ENCODE measurements at regions not wholly inside any gene's neighbourhood (a gene's known extent, or its start where the extent isn't known, plus 50 kb on each side); places are given as distances from the start of the nearest gene placed in this dataset.

- no peak for DNase-seq
These were observed 185.7 kb upstream of the ZPLD1 start for GRCh38 chr3:102248981-102249705.

GRCh38 chr3:102255736-102256135, 179.1 kb upstream of the ZPLD1 start:
- no peak for DNase-seq

GRCh38 chr3:102258666-102259227, 176.1 kb upstream of the ZPLD1 start:
- DNase-seq, result no peak

GRCh38 chr3:102259663-102260062, 175.2 kb upstream of the ZPLD1 start:
- DNase-seq, result no peak

GRCh38 chr3:102265720-102266119, 169.1 kb upstream of the ZPLD1 start:
- DNase-seq, result no peak

- no peak for DNase-seq
These were observed 165.4 kb upstream of the ZPLD1 start for GRCh38 chr3:102269406-102269805.

GRCh38 chr3:102290241-102290640, 144.6 kb upstream of the ZPLD1 start:
- DNase-seq, result no peak

- DNase-seq, result no peak
These were observed 139.1 kb upstream of the ZPLD1 start for GRCh38 chr3:102295756-102296155.

- DNase-seq, result no peak
These were observed 137.7 kb upstream of the ZPLD1 start for GRCh38 chr3:102297072-102297658.

GRCh38 chr3:102299125-102299877, 135.5 kb upstream of the ZPLD1 start:
- no peak for DNase-seq

GRCh38 chr3:102301155-102301880, 133.5 kb upstream of the ZPLD1 start:
- DNase-seq, result no peak

- no peak for DNase-seq
These were observed 132.8 kb upstream of the ZPLD1 start for GRCh38 chr3:102302020-102302419.

- no peak for DNase-seq
These were observed 130.3 kb upstream of the ZPLD1 start for GRCh38 chr3:102304550-102304949.

GRCh38 chr3:102307442-102307841, 127.4 kb upstream of the ZPLD1 start:
- no peak for DNase-seq

GRCh38 chr3:102329066-102329465, 105.7 kb upstream of the ZPLD1 start:
- DNase-seq, result no peak

- DNase-seq, result no peak
These were observed 105.3 kb upstream of the ZPLD1 start for GRCh38 chr3:102329561-102329960.

- DNase-seq, result no peak
These were observed 102.6 kb upstream of the ZPLD1 start for GRCh38 chr3:102332205-102332604.

- no peak for DNase-seq
These were observed 101.9 kb upstream of the ZPLD1 start for GRCh38 chr3:102332934-102333333.

- DNase-seq, result no peak
These were observed 98.7 kb upstream of the ZPLD1 start for GRCh38 chr3:102336130-102336529.

- DNase-seq, result no peak
These were observed 95.1 kb upstream of the ZPLD1 start for GRCh38 chr3:102339671-102340070.

GRCh38 chr3:102346897-102347296, 87.9 kb upstream of the ZPLD1 start:
- DNase-seq, result no peak

GRCh38 chr3:102348904-102349303, 85.9 kb upstream of the ZPLD1 start:
- DNase-seq, result no peak

GRCh38 chr3:102353148-102353547, 81.7 kb upstream of the ZPLD1 start:
- DNase-seq, result no peak
